ENCODE measurements at regions not wholly inside any gene's neighbourhood (a gene's known extent, or its start where the extent isn't known, plus 50 kb on each side); places are given as distances from the start of the nearest gene placed in this dataset.

DNA sequence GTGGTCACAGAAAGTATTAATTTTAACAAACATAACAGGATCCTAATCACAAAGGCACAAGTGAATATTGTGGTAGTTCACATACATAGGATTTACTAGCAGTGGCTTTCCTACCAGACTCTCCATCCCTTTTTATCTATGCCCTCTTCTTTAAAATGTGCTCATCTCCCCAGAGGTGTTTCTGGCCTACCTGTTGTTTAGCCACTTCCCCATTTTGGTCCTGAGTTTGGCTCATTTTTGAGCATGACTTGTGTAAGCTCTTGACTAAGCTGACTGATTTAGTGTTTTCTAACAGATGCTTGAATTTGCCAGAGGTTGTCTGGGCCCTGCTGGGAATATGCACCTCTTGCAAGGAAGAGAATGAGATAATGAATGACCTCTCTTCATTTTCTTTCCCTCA, 517.7 kb upstream of the CLINT1 start:
- Histone ChIP-seq H3K4me1 (no peaks in the 10 kb centered on the region), H3K9me3 (no peaks in the 10 kb centered on the region), H3K27ac (no peak overlapping the region), H3K27me3 (no peaks in the 10 kb centered on the region), H3K36me3 (no peaks in the 10 kb centered on the region), H3K4me3 (no peak overlapping the region)
- DNase-seq = no peak
- intact Hi-C loops (cut with DNase I; ENCODE audit: low total_unique reads) = no loop called here
- no peak for TF ChIP-seq POLR2AphosphoS5 (IDR thresholded peaks at IDR 0.05)
- TF ChIP-seq POLR2A (IDR thresholded peaks at IDR 0.05) = no peak
- TF ChIP-seq, protein P1, sequence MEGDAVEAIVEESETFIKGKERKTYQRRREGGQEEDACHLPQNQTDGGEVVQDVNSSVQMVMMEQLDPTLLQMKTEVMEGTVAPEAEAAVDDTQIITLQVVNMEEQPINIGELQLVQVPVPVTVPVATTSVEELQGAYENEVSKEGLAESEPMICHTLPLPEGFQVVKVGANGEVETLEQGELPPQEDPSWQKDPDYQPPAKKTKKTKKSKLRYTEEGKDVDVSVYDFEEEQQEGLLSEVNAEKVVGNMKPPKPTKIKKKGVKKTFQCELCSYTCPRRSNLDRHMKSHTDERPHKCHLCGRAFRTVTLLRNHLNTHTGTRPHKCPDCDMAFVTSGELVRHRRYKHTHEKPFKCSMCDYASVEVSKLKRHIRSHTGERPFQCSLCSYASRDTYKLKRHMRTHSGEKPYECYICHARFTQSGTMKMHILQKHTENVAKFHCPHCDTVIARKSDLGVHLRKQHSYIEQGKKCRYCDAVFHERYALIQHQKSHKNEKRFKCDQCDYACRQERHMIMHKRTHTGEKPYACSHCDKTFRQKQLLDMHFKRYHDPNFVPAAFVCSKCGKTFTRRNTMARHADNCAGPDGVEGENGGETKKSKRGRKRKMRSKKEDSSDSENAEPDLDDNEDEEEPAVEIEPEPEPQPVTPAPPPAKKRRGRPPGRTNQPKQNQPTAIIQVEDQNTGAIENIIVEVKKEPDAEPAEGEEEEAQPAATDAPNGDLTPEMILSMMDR (IDR thresholded peaks at IDR 0.05) = no peak

DNA sequence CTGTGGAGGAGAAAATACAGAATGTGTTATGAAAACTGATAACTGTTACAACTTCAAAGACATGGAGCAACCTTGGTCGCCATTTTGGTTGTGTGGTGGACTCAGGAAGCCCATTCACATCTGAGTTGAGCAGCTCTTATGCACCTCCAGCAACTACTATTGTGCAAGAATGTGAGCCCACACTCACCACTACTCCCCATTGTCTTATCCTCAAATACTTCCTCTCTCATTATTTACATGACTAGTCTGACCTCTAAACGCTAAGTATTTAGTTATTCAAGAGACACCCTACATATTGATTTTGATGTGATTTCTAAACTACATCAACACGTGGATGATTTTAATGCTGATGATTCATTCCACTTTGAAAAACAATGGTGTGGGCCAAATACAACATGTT, 516.6 kb upstream of the CLINT1 start:
- TF ChIP-seq, protein P1 (IDR thresholded peaks at IDR 0.05) = no peak
- TF ChIP-seq POLR2A (IDR thresholded peaks at IDR 0.05) = no peak
- no peak for TF ChIP-seq EP300 (IDR thresholded peaks at IDR 0.05)
- no peak for TF ChIP-seq POLR2AphosphoS5 (IDR thresholded peaks at IDR 0.05)
- no peaks in the 10 kb centered on the region for H3K36me3 ChIP-seq
- WGBS, 5 donors = 55 to 63% (median 59%) methylated on average over 3 of the region's 3 CpGs
- no peaks in the 10 kb centered on the region for H3K9me3 ChIP-seq
- intact Hi-C loops (cut with DNase I; ENCODE audit: low total_unique reads) = no loop called here
- no peak overlapping the region for H3K27ac ChIP-seq
- DNase-seq = no peak
- H3K4me1 ChIP-seq = no peaks in the 10 kb centered on the region
- no peaks in the 10 kb centered on the region for H3K27me3 ChIP-seq
- H3K4me3 ChIP-seq = no peak overlapping the region

DNA sequence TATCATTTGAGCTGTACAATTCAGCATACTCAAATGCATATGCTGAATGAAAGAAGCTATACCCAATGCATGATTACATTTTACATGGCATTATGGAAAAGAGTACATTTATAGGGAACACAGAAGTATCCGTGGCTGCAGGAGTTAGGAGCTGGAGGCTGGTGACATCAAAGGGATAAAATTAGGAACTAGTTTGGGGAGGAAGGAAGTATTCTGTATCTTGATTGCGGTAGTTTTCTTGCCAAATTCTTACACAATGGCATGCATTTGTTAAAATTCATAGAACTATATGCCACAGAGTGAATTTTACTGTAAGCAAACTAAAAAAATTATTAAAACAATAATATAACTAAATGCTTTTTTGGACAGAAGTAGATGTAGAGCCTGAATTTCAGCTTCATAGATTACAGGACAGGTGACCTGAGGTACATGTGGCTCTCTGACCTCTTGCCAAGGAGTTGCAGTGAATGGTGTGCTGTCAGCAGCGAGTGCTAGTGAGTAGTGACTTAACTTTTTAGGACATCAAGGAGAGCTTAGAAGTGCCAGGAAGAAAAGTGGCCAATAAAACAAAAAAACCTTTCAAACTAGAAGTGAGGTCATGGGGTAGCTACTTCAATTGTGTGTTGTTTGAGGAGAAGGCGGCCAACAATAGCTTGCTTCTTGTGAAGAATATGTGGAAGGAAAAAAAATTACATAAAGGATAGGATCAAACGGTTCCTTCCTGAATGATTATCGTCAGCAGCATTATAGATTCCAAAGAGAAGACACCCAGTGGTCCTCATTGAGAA, 514.9 kb upstream of the CLINT1 start:
- Histone ChIP-seq H3K36me3 (no peaks in the 10 kb centered on the region), H3K4me1 (no peaks in the 10 kb centered on the region), H3K9me3 (no peaks in the 10 kb centered on the region), H3K27ac (no peak overlapping the region), H3K4me3 (no peak overlapping the region), H3K27me3 (no peaks in the 10 kb centered on the region)
- 58 to 71% (median 60%) methylated on average over 6 of the region's 6 CpGs for WGBS, 5 donors
- TF ChIP-seq, protein P1 (IDR thresholded peaks at IDR 0.05) = no peak
- no peak for TF ChIP-seq EP300 (IDR thresholded peaks at IDR 0.05)
- no peak for TF ChIP-seq POLR2AphosphoS5 (IDR thresholded peaks at IDR 0.05)
- no peak for TF ChIP-seq POLR2A (IDR thresholded peaks at IDR 0.05)
- intact Hi-C loops (cut with DNase I; ENCODE audit: low total_unique reads) = no loop called here
- no peak for DNase-seq

DNA sequence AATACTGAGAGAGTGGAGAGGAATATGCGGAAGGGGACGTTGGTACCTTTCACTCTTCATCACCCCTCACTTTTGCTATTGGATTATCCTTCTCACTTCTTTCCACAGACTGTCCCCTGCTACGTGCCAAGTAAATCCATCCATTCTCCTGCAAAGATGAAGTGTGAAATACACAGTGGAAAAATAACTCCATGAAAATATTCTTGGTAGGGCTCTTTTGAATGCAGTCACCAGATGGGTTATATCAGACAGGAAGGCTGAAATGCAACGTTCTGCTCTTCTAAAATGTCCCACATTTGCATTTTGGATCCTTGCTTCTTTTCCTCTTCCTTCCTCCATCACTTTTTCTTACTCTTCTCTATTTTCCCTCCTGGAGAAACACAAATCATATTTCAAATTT, 510.3 kb upstream of the CLINT1 start:
- 59 to 83% (median 76%) methylated on average over 4 of the region's 4 CpGs for WGBS, 5 donors
- TF ChIP-seq POLR2A (IDR thresholded peaks at IDR 0.05) (no peak), EP300 (IDR thresholded peaks at IDR 0.05) (no peak), POLR2AphosphoS5 (IDR thresholded peaks at IDR 0.05) (no peak)
- TF ChIP-seq, protein P1 (IDR thresholded peaks at IDR 0.05) = no peak
- intact Hi-C loops (cut with DNase I; ENCODE audit: low total_unique reads) = no loop called here
- no peak overlapping the region for H3K27ac ChIP-seq
- no peaks in the 10 kb centered on the region for H3K9me3 ChIP-seq
- H3K36me3 ChIP-seq = no peaks in the 10 kb centered on the region
- no peak for DNase-seq
- no peaks in the 10 kb centered on the region for H3K27me3 ChIP-seq
- H3K4me3 ChIP-seq = no peak overlapping the region
- H3K4me1 ChIP-seq = no peaks in the 10 kb centered on the region
